Tibial nerve (tissue), 3 donors: ENCODE measurements at regions not wholly inside any gene's neighbourhood (a gene's known extent, or its start where the extent isn't known, plus 50 kb on each side); places are given as distances from the start of the nearest gene placed in this dataset.

Source experiments
- CTCF ChIP-seq, 5 experiments: fragments of 200-600 bp in 3 of 5; fragments of 450-650 bp in 2 of 5; sonication (generic) in 3 of 5; IDR thresholded peaks; one replicate each; pipeline ENCODE4 v1.5.1; 2016 to 2019; ENCODE audit warnings: antibody characterized with exemption in 5 of 5, mild to moderate bottlenecking in 3 of 5, moderate library complexity in 2 of 5
- POLR2A ChIP-seq, 2 donors: fragments of 450-650 bp; IDR thresholded peaks; one replicate each; pipeline ENCODE4 v1.6.1; 2017; ENCODE audit warnings: antibody characterized with exemption in 2 of 2, mild to moderate bottlenecking in 2 of 2, moderate library complexity in 2 of 2

- no peak for TF ChIP-seq POLR2A (IDR thresholded peaks at IDR 0.05)
- TF ChIP-seq CTCF (IDR thresholded peaks at IDR 0.05) = no peak
These were observed 1707.7 kb downstream of the BRINP3 start for GRCh38 chr1:188769936-188770335.
